ENCODE measurements at regions not wholly inside any gene's neighbourhood (a gene's known extent, or its start where the extent isn't known, plus 50 kb on each side); places are given as distances from the start of the nearest gene placed in this dataset.

- TF ChIP-seq EZH2 (IDR thresholded peaks at IDR 0.05; ENCODE audit: low read depth): no peak
- TF ChIP-seq CTCF (conservative IDR thresholded peaks at IDR 0.05): no peak
Observed at GRCh38 chr17:52212851-52213250, 54.3 kb upstream of the CA10 start.
